ENCODE measurements at regions not wholly inside any gene's neighbourhood (a gene's known extent, or its start where the extent isn't known, plus 50 kb on each side); places are given as distances from the start of the nearest gene placed in this dataset.
A peak's percentile ranks its signal among the peaks of the same experiment; 100 is the strongest.

DNA sequence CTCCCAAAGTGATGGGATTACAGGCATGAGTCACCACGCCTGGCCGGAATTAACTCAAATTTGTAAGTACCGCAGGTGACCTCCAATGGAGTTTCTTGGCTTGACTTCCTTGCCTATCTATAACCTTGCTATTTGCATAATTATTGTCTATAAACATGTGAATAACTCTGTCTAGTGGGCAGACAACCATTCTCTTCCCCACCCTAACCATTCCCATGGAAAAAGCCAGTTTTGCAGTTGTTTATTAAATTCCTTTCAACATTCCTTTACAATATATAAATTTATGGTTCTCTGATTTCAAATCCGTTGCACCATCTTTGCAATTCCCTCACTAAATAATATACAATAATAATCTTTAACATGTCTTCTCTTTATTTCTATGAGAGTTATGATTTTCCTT, 61.0 kb upstream of the ZDHHC17 start:
- TF ChIP-seq CTCF (IDR thresholded peaks at IDR 0.05; ENCODE audit: insufficient read depth, low read length) (no peak), POLR2AphosphoS5 (IDR thresholded peaks at IDR 0.05; ENCODE audit: low read depth) (no peak), SPI1 (IDR thresholded peaks at IDR 0.05; ENCODE audit: borderline replicate concordance, low read depth) (no peak), GABPA (IDR thresholded peaks at IDR 0.05; ENCODE audit: low read depth) (no peak)
- TF ChIP-seq, protein P1, sequence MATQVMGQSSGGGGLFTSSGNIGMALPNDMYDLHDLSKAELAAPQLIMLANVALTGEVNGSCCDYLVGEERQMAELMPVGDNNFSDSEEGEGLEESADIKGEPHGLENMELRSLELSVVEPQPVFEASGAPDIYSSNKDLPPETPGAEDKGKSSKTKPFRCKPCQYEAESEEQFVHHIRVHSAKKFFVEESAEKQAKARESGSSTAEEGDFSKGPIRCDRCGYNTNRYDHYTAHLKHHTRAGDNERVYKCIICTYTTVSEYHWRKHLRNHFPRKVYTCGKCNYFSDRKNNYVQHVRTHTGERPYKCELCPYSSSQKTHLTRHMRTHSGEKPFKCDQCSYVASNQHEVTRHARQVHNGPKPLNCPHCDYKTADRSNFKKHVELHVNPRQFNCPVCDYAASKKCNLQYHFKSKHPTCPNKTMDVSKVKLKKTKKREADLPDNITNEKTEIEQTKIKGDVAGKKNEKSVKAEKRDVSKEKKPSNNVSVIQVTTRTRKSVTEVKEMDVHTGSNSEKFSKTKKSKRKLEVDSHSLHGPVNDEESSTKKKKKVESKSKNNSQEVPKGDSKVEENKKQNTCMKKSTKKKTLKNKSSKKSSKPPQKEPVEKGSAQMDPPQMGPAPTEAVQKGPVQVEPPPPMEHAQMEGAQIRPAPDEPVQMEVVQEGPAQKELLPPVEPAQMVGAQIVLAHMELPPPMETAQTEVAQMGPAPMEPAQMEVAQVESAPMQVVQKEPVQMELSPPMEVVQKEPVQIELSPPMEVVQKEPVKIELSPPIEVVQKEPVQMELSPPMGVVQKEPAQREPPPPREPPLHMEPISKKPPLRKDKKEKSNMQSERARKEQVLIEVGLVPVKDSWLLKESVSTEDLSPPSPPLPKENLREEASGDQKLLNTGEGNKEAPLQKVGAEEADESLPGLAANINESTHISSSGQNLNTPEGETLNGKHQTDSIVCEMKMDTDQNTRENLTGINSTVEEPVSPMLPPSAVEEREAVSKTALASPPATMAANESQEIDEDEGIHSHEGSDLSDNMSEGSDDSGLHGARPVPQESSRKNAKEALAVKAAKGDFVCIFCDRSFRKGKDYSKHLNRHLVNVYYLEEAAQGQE (IDR thresholded peaks at IDR 0.05; ENCODE audit: insufficient replicate concordance, low read depth): no peak
- no peak for DNase-seq (ENCODE audit: low read depth in 1 of 2, low spot score in 1 of 2)

GRCh38 chr12:76704693-76705092, 59.2 kb upstream of the ZDHHC17 start:
- Histone ChIP-seq H3K27ac (replicated peaks) (no peak overlapping the region), H3K4me3 (replicated peaks; ENCODE audit: insufficient read depth, low read length) (no peak overlapping the region), H3K27me3 (ENCODE audit: insufficient read depth, poor library complexity, severe bottlenecking) (no peaks in the 10 kb centered on the region)
- TF ChIP-seq CTCF (IDR thresholded peaks at IDR 0.05; ENCODE audit: insufficient read depth, low read length) (no peak), POLR2AphosphoS5 (IDR thresholded peaks at IDR 0.05; ENCODE audit: low read depth) (no peak), SPI1 (IDR thresholded peaks at IDR 0.05; ENCODE audit: borderline replicate concordance, low read depth) (no peak), GABPA (IDR thresholded peaks at IDR 0.05; ENCODE audit: low read depth) (no peak)
- TF ChIP-seq, protein P1 (IDR thresholded peaks at IDR 0.05; ENCODE audit: insufficient replicate concordance, low read depth): no peak
- no peak for DNase-seq (ENCODE audit: low read depth in 1 of 2, low spot score in 1 of 2)

More for the DNA sequence above, 61.0 kb upstream of the ZDHHC17 start:
- Histone ChIP-seq H3K27ac (replicated peaks) (no peak overlapping the region), H3K27me3 (ENCODE audit: insufficient read depth, poor library complexity, severe bottlenecking) (no peaks in the 10 kb centered on the region), H3K4me3 (replicated peaks; ENCODE audit: insufficient read depth, low read length) (no peak overlapping the region)

DNA sequence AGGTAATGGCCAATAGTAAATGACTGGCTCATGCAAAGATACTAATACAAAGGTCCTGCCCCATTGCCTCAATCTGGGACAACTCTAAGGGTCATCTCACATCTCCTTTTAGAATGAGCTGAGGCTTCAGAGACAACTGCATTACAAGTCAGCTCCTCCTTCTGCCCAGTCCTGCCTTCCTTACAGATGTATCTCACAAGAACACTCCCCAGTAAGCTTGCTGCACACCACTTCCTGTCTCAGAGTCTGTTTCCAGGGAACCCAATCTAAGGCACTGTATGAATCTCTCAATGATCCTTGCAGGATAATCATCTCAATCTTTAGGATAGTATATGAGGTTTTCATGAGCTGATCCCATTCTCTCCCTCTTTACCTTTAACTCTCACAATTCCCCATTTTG, 57.8 kb upstream of the ZDHHC17 start:
- TF ChIP-seq GABPA (IDR thresholded peaks at IDR 0.05; ENCODE audit: low read depth) (no peak), SPI1 (IDR thresholded peaks at IDR 0.05; ENCODE audit: borderline replicate concordance, low read depth) (peak; percentile 56; the same call in 1 of the 2 replicates)
- TF ChIP-seq, protein P1 (IDR thresholded peaks at IDR 0.05; ENCODE audit: insufficient replicate concordance, low read depth): no peak

More for the DNA sequence above, 57.8 kb upstream of the ZDHHC17 start:
- Histone ChIP-seq H3K27ac (replicated peaks) (no peak overlapping the region), H3K27me3 (ENCODE audit: insufficient read depth, poor library complexity, severe bottlenecking) (no peaks in the 10 kb centered on the region), H3K4me3 (replicated peaks; ENCODE audit: insufficient read depth, low read length) (no peak overlapping the region)
- DNase-seq (ENCODE audit: low read depth in 1 of 2, low spot score in 1 of 2): no peak

Measured in HL-60 (cell line).